GM23338 (cell line): ENCODE measurements at regions not wholly inside any gene's neighbourhood (a gene's known extent, or its start where the extent isn't known, plus 50 kb on each side); places are given as distances from the start of the nearest gene placed in this dataset.

Experiments used
- ATAC-seq: fragments of 200-7000 bp; cut with Tn5 transposase; 3 replicates; pipeline ENCODE4 v1.9.1; 2020
- DNase-seq: peaks from one replicate; pipeline ENCODE4 v3.0.0-alpha.2; 2015; ENCODE audit warnings: low spot score
- H2AFZ ChIP-seq: fragments of 200-600 bp; sonication (generic); 2 replicates; pipeline ENCODE4 v1.8.0; 2016; ENCODE audit warnings: antibody characterized with exemption, mild to moderate bottlenecking, moderate library complexity
- H3F3A ChIP-seq: fragments of 200-600 bp; sonication (generic); replicated peaks from 2 replicates; pipeline ENCODE4 v1.8.0; 2017; ENCODE audit warnings: antibody characterized with exemption, mixed run types, low read depth
- H3K27ac ChIP-seq: fragments of 200-600 bp; sonication (generic); 2 replicates; pipeline ENCODE4 v1.6.1; 2016; ENCODE audit warnings: low read depth
- H3K27me3 ChIP-seq: fragments of 200-600 bp; sonication (generic); 2 replicates; pipeline ENCODE4 v1.8.0; 2016; ENCODE audit warnings: mild to moderate bottlenecking, mixed run types, moderate library complexity; ENCODE audit not compliant: insufficient read depth
- H3K36me3 ChIP-seq: fragments of 200-600 bp; sonication (generic); 2 replicates; pipeline ENCODE4 v1.8.0; 2016; ENCODE audit warnings: mild to moderate bottlenecking; ENCODE audit not compliant: insufficient read depth
- H3K4me1 ChIP-seq: fragments of 200-600 bp; sonication (generic); 2 replicates; pipeline ENCODE4 v1.8.0; 2016; ENCODE audit warnings: mild to moderate bottlenecking, moderate library complexity; ENCODE audit not compliant: insufficient read depth
- H3K4me2 ChIP-seq: fragments of 200-600 bp; sonication (generic); 2 replicates; pipeline ENCODE4 v1.7.1; 2017; ENCODE audit warnings: mixed run types
- H3K4me3 ChIP-seq: fragments of 200-600 bp; sonication (generic); 2 replicates; pipeline ENCODE4 v1.6.1; 2016; ENCODE audit warnings: mixed run types
- H3K79me2 ChIP-seq: fragments of 200-600 bp; sonication (generic); replicated peaks from 2 replicates; pipeline ENCODE4 v1.8.0; 2017; ENCODE audit warnings: mild to moderate bottlenecking; ENCODE audit not compliant: insufficient read depth
- H3K9me2 ChIP-seq: fragments of 200-600 bp; sonication (generic); 2 replicates; pipeline ENCODE4 v1.8.0; 2017; ENCODE audit not compliant: insufficient read depth
- H4K20me1 ChIP-seq: fragments of 200-600 bp; sonication (generic); replicated peaks from 2 replicates; pipeline ENCODE4 v1.8.0; 2017; ENCODE audit warnings: mild to moderate bottlenecking; ENCODE audit not compliant: insufficient read depth
- H3K27ac Mint-ChIP-seq: 2 replicates; pipeline ENCODE4 v1.8.0; 2020; ENCODE audit warnings: inconsistent platforms, mild to moderate bottlenecking, moderate library complexity, mixed read lengths
- H3K27me3 Mint-ChIP-seq: 3 replicates; pipeline ENCODE4 v1.8.0; 2022; ENCODE audit warnings: low read depth, mild to moderate bottlenecking, moderate library complexity, mixed read lengths, inconsistent platforms; ENCODE audit not compliant: insufficient read depth, poor library complexity
- H3K36me3 Mint-ChIP-seq: 3 replicates; pipeline ENCODE4 v1.8.0; 2021; ENCODE audit warnings: low read depth, mild to moderate bottlenecking, inconsistent platforms, moderate library complexity, mixed read lengths
- H3K4me1 Mint-ChIP-seq: 3 replicates; pipeline ENCODE4 v1.8.0; 2020; ENCODE audit warnings: mild to moderate bottlenecking, inconsistent platforms, mixed read lengths
- H3K4me3 Mint-ChIP-seq: 3 replicates; pipeline ENCODE4 v1.8.0; 2021; ENCODE audit warnings: moderate library complexity, mild to moderate bottlenecking, inconsistent platforms, mixed read lengths
- H3K9me3 Mint-ChIP-seq: 3 replicates; pipeline ENCODE4 v1.8.0; 2020; ENCODE audit warnings: moderate library complexity, mild to moderate bottlenecking, inconsistent platforms, mixed read lengths
- CREB1 ChIP-seq: fragments of 250-450 bp; sonication (Bioruptor Pico); IDR thresholded peaks from 2 replicates; pipeline ENCODE4 v1.5.0; 2020; ENCODE audit warnings: low read depth, mild to moderate bottlenecking, moderate library complexity
- ETS1 ChIP-seq: IDR thresholded peaks from 2 replicates; pipeline ENCODE4 v1.6.1; 2016; ENCODE audit warnings: antibody characterized with exemption
- EZH2 ChIP-seq: fragments of 200-600 bp; sonication (generic); IDR thresholded peaks from one replicate; pipeline ENCODE4 v1.8.0; 2017; ENCODE audit warnings: antibody characterized with exemption, mild to moderate bottlenecking, low read depth; ENCODE audit not compliant: unreplicated experiment
- EZH2phosphoT487 ChIP-seq: fragments of 200-600 bp; sonication (generic); IDR thresholded peaks from one replicate; pipeline ENCODE4 v1.8.1; 2018; ENCODE audit warnings: antibody characterized with exemption; ENCODE audit not compliant: unreplicated experiment
- JUNB ChIP-seq: IDR thresholded peaks from one replicate; pipeline ENCODE4 v1.6.1; 2016; ENCODE audit warnings: antibody characterized with exemption; ENCODE audit not compliant: unreplicated experiment
- NANOG ChIP-seq: IDR thresholded peaks from 2 replicates; pipeline ENCODE4 v1.6.1; 2016; ENCODE audit warnings: antibody characterized with exemption, borderline replicate concordance
- POLR2AphosphoS5 ChIP-seq: IDR thresholded peaks from 2 replicates; pipeline ENCODE4 v1.6.1; 2016; ENCODE audit warnings: antibody characterized with exemption, low read depth
- STAT1 ChIP-seq: IDR thresholded peaks from one replicate; pipeline ENCODE4 v1.6.1; 2016; ENCODE audit warnings: antibody characterized with exemption; ENCODE audit not compliant: unreplicated experiment
- ZNF114 ChIP-seq: fragments of 250-450 bp; sonication (Bioruptor Pico); IDR thresholded peaks from 2 replicates; pipeline ENCODE4 v1.5.0; 2020; ENCODE audit warnings: mild to moderate bottlenecking, moderate library complexity
- ZNF331 ChIP-seq: fragments of 250-450 bp; sonication (Bioruptor Pico); IDR thresholded peaks from 2 replicates; pipeline ENCODE4 v1.5.0; 2020; ENCODE audit warnings: low read depth, mild to moderate bottlenecking, moderate library complexity
- ZNF462 ChIP-seq: fragments of 250-450 bp; sonication (Bioruptor Pico); IDR thresholded peaks from 2 replicates; pipeline ENCODE4 v1.5.0; 2020; ENCODE audit warnings: mild to moderate bottlenecking, moderate library complexity
- TF ChIP-seq, protein P1 (sequence below), 2 experiments: fragments of 200-600 bp in 1 of 2; sonication (generic) in 1 of 2; conservative IDR thresholded peaks; 2 replicates each; pipeline versions ENCODE4 v1.5.1 to v1.6.1; 2016 to 2017; ENCODE audit warnings: antibody characterized with exemption in 2 of 2, low read depth in 2 of 2, mild to moderate bottlenecking in 2 of 2, moderate library complexity in 1 of 2
- TF ChIP-seq, protein P2 (sequence below): IDR thresholded peaks from one replicate; pipeline ENCODE4 v1.6.1; 2018; ENCODE audit warnings: antibody characterized with exemption; ENCODE audit not compliant: unreplicated experiment

- Mint-ChIP-seq H3K4me1 (peaks cover 19% of the 10 kb centered on the region), H3K27ac (no peak overlapping the region), H3K4me3 (no peak overlapping the region), H3K9me3 (no peaks in the 10 kb centered on the region), H3K36me3 (no peaks in the 10 kb centered on the region), H3K27me3 (peaks cover 6% of the 10 kb centered on the region)
- no peak for ATAC-seq
- no peaks in the 10 kb centered on the region for H4K20me1 ChIP-seq
- no peak overlapping the region for H3K4me2 ChIP-seq
- DNase-seq, result no peak
- H3K27ac ChIP-seq, result no peak overlapping the region
- no peaks in the 10 kb centered on the region for H3K36me3 ChIP-seq
- H3K9me2 ChIP-seq, result no peaks in the 10 kb centered on the region
- peaks cover 20% of the 10 kb centered on the region for H3K4me1 ChIP-seq
- H3F3A ChIP-seq, result no peaks in the 10 kb centered on the region; the same call in 1 of the 2 replicates
- H2AFZ ChIP-seq, result no peak overlapping the region
- no peaks in the 10 kb centered on the region for H3K79me2 ChIP-seq
- no peak for TF ChIP-seq EZH2
- TF ChIP-seq JUNB, result no peak
- TF ChIP-seq EZH2phosphoT487, result no peak
- no peak for TF ChIP-seq POLR2AphosphoS5
- TF ChIP-seq, protein P1, sequence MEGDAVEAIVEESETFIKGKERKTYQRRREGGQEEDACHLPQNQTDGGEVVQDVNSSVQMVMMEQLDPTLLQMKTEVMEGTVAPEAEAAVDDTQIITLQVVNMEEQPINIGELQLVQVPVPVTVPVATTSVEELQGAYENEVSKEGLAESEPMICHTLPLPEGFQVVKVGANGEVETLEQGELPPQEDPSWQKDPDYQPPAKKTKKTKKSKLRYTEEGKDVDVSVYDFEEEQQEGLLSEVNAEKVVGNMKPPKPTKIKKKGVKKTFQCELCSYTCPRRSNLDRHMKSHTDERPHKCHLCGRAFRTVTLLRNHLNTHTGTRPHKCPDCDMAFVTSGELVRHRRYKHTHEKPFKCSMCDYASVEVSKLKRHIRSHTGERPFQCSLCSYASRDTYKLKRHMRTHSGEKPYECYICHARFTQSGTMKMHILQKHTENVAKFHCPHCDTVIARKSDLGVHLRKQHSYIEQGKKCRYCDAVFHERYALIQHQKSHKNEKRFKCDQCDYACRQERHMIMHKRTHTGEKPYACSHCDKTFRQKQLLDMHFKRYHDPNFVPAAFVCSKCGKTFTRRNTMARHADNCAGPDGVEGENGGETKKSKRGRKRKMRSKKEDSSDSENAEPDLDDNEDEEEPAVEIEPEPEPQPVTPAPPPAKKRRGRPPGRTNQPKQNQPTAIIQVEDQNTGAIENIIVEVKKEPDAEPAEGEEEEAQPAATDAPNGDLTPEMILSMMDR (conservative IDR thresholded peaks at IDR 0.05; ENCODE audit: low read depth in 2 of 2), result no peak
- no peak for TF ChIP-seq NANOG
- no peak for TF ChIP-seq ETS1
- TF ChIP-seq STAT1, result no peak
- no peak for TF ChIP-seq ZNF462 (CRISPR knock-in tag)
- TF ChIP-seq ZNF331, result no peak
- no peak for TF ChIP-seq CREB1 (CRISPR knock-in tag)
- TF ChIP-seq, protein P2, sequence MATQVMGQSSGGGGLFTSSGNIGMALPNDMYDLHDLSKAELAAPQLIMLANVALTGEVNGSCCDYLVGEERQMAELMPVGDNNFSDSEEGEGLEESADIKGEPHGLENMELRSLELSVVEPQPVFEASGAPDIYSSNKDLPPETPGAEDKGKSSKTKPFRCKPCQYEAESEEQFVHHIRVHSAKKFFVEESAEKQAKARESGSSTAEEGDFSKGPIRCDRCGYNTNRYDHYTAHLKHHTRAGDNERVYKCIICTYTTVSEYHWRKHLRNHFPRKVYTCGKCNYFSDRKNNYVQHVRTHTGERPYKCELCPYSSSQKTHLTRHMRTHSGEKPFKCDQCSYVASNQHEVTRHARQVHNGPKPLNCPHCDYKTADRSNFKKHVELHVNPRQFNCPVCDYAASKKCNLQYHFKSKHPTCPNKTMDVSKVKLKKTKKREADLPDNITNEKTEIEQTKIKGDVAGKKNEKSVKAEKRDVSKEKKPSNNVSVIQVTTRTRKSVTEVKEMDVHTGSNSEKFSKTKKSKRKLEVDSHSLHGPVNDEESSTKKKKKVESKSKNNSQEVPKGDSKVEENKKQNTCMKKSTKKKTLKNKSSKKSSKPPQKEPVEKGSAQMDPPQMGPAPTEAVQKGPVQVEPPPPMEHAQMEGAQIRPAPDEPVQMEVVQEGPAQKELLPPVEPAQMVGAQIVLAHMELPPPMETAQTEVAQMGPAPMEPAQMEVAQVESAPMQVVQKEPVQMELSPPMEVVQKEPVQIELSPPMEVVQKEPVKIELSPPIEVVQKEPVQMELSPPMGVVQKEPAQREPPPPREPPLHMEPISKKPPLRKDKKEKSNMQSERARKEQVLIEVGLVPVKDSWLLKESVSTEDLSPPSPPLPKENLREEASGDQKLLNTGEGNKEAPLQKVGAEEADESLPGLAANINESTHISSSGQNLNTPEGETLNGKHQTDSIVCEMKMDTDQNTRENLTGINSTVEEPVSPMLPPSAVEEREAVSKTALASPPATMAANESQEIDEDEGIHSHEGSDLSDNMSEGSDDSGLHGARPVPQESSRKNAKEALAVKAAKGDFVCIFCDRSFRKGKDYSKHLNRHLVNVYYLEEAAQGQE, result no peak
- TF ChIP-seq ZNF114 (CRISPR knock-in tag), result no peak
- peaks cover 24% of the 10 kb centered on the region for H3K27me3 ChIP-seq
- H3K4me3 ChIP-seq, result no peak overlapping the region
Measured at GRCh38 chr15:83364501-83364900, 80.0 kb upstream of the BNC1 start.
